Nephron progenitor cell (in vitro differentiated cells): ENCODE measurements at regions not wholly inside any gene's neighbourhood (a gene's known extent, or its start where the extent isn't known, plus 50 kb on each side); places are given as distances from the start of the nearest gene placed in this dataset.

Experiments used
- DNase-seq: peaks from one replicate; pipeline ENCODE4 v3.0.0; 2021
- H3K27ac Mint-ChIP-seq: 2 replicates; pipeline ENCODE4 v1.8.0; 2021; ENCODE audit warnings: mild to moderate bottlenecking, moderate library complexity, mixed read lengths
- H3K27me3 Mint-ChIP-seq: 2 replicates; pipeline ENCODE4 v1.8.0; 2021; ENCODE audit warnings: mild to moderate bottlenecking, low read depth, mixed read lengths; ENCODE audit not compliant: poor library complexity
- H3K36me3 Mint-ChIP-seq: 2 replicates; pipeline ENCODE4 v1.8.0; 2021; ENCODE audit warnings: low read depth, mixed read lengths
- H3K4me1 Mint-ChIP-seq: 2 replicates; pipeline ENCODE4 v1.8.0; 2021; ENCODE audit warnings: mixed read lengths
- H3K4me3 Mint-ChIP-seq: 2 replicates; pipeline ENCODE4 v1.8.0; 2021; ENCODE audit warnings: mild to moderate bottlenecking, moderate library complexity, mixed read lengths
- H3K9me3 Mint-ChIP-seq: 2 replicates; pipeline ENCODE4 v1.8.0; 2021; ENCODE audit warnings: mild to moderate bottlenecking, moderate library complexity, mixed read lengths
- CTCF ChIP-seq: fragments of 200-600 bp; sonication (generic); IDR thresholded peaks from 2 replicates; pipeline ENCODE4 v1.5.0; 2021; ENCODE audit warnings: antibody characterized with exemption

GRCh38 chrX:69321789-69322188 lies 156.5 kb upstream of the PJA1 start:
- H3K4me1 Mint-ChIP-seq: peaks cover 46% of the 10 kb centered on the region
- TF ChIP-seq CTCF: no peak
- no peaks in the 10 kb centered on the region for H3K36me3 Mint-ChIP-seq
- H3K27me3 Mint-ChIP-seq: peaks cover 4% of the 10 kb centered on the region
- H3K27ac Mint-ChIP-seq: no peak overlapping the region
- no peak for DNase-seq
- H3K9me3 Mint-ChIP-seq: peaks cover 22% of the 10 kb centered on the region
- no peak overlapping the region for H3K4me3 Mint-ChIP-seq

GRCh38 chrX:69321006-69321655 lies 155.9 kb upstream of the PJA1 start:
- Mint-ChIP-seq H3K27me3 (peaks cover 4% of the 10 kb centered on the region), H3K27ac (no peak overlapping the region), H3K4me3 (no peak overlapping the region), H3K36me3 (no peaks in the 10 kb centered on the region), H3K4me1 (peaks cover 53% of the 10 kb centered on the region), H3K9me3 (peaks cover 26% of the 10 kb centered on the region)
- TF ChIP-seq CTCF: no peak
- DNase-seq: no peak

GRCh38 chrX:69320116-69320515 lies 154.9 kb upstream of the PJA1 start:
- no peak for DNase-seq
- Mint-ChIP-seq H3K4me1 (peaks cover 59% of the 10 kb centered on the region), H3K4me3 (no peak overlapping the region), H3K9me3 (peaks cover 27% of the 10 kb centered on the region), H3K27me3 (peaks cover 7% of the 10 kb centered on the region), H3K27ac (no peak overlapping the region), H3K36me3 (no peaks in the 10 kb centered on the region)
- no peak for TF ChIP-seq CTCF

GRCh38 chrX:69319376-69319775 lies 154.1 kb upstream of the PJA1 start:
- Mint-ChIP-seq H3K27me3 (peaks cover 7% of the 10 kb centered on the region), H3K4me3 (no peak overlapping the region), H3K36me3 (no peaks in the 10 kb centered on the region), H3K27ac (no peak overlapping the region), H3K9me3 (peaks cover 27% of the 10 kb centered on the region), H3K4me1 (peaks cover 67% of the 10 kb centered on the region)
- TF ChIP-seq CTCF: no peak
- no peak for DNase-seq

- DNase-seq: no peak
- H3K36me3 Mint-ChIP-seq: no peaks in the 10 kb centered on the region
These were observed 153.5 kb upstream of the PJA1 start for GRCh38 chrX:69318651-69319340.

More at GRCh38 chrX:69318651-69319340, 153.5 kb upstream of the PJA1 start:
- H3K27ac Mint-ChIP-seq: no peak overlapping the region
- H3K27me3 Mint-ChIP-seq: peaks cover 7% of the 10 kb centered on the region
- H3K4me3 Mint-ChIP-seq: no peak overlapping the region
- H3K9me3 Mint-ChIP-seq: peaks cover 27% of the 10 kb centered on the region
- no peak for TF ChIP-seq CTCF
- H3K4me1 Mint-ChIP-seq: peaks cover 66% of the 10 kb centered on the region
